Astrocyte (in vitro differentiated cells and primary cell): ENCODE measurements at regions not wholly inside any gene's neighbourhood (a gene's known extent, or its start where the extent isn't known, plus 50 kb on each side); places are given as distances from the start of the nearest gene placed in this dataset.

ENCODE experiments used
- CTCF ChIP-seq: IDR thresholded peaks from 2 replicates; pipeline ENCODE4 v1.5.1; 2011; ENCODE audit warnings: low read depth, mild to moderate bottlenecking, inconsistent platforms, low read length, moderate library complexity; ENCODE audit not compliant: insufficient read depth
- EZH2 ChIP-seq: IDR thresholded peaks from 2 replicates; pipeline ENCODE4 v1.6.1; 2012; ENCODE audit warnings: mild to moderate bottlenecking, low read length, inconsistent platforms; ENCODE audit not compliant: insufficient read depth

- no peak for TF ChIP-seq EZH2
- TF ChIP-seq CTCF: no peak
Observed at GRCh38 chr6:78810698-78811097, 56.7 kb upstream of the IRAK1BP1 start.
